HL-60 (cell line): ENCODE measurements at regions not wholly inside any gene's neighbourhood (a gene's known extent, or its start where the extent isn't known, plus 50 kb on each side); places are given as distances from the start of the nearest gene placed in this dataset.

Experiments
- DNase-seq, 2 experiments: peaks; one replicate each; pipeline ENCODE4 v3.0.0-alpha.2; 2010 to 2020; ENCODE audit warnings: low read depth in 1 of 2, low spot score in 1 of 2
- H3K27ac ChIP-seq: fragments of 250-450 bp; sonication (Bioruptor Pico); replicated peaks from 2 replicates; pipeline ENCODE4 v1.5.1; 2020; ENCODE audit warnings: mild to moderate bottlenecking, moderate library complexity
- H3K27me3 ChIP-seq: fragments of 250-450 bp; sonication (Bioruptor Pico); 2 replicates; pipeline ENCODE4 v1.5.1; 2021; ENCODE audit warnings: mild to moderate bottlenecking, moderate library complexity; ENCODE audit not compliant: insufficient read depth, poor library complexity, severe bottlenecking
- H3K4me3 ChIP-seq: replicated peaks from 2 replicates; pipeline ENCODE4 v1.5.1; 2011; ENCODE audit warnings: mild to moderate bottlenecking, control low read depth, low read length; ENCODE audit not compliant: insufficient read depth
- GABPA ChIP-seq: IDR thresholded peaks from 2 replicates; pipeline ENCODE4 v1.6.1; 2012; ENCODE audit warnings: low read depth
- POLR2AphosphoS5 ChIP-seq: IDR thresholded peaks from 2 replicates; pipeline ENCODE4 v1.6.1; 2012; ENCODE audit warnings: low read depth
- SPI1 ChIP-seq: IDR thresholded peaks from 2 replicates; pipeline ENCODE4 v1.6.1; 2012; ENCODE audit warnings: low read depth, mild to moderate bottlenecking, borderline replicate concordance
- TF ChIP-seq, protein P1 (sequence below): IDR thresholded peaks from one replicate; pipeline ENCODE4 v1.5.1; 2011; ENCODE audit warnings: low read length, control low read depth, inconsistent platforms; ENCODE audit not compliant: insufficient read depth
- TF ChIP-seq, protein P2 (sequence below): IDR thresholded peaks from 2 replicates; pipeline ENCODE4 v1.6.1; 2012; ENCODE audit warnings: low read depth; ENCODE audit not compliant: insufficient replicate concordance

DNA sequence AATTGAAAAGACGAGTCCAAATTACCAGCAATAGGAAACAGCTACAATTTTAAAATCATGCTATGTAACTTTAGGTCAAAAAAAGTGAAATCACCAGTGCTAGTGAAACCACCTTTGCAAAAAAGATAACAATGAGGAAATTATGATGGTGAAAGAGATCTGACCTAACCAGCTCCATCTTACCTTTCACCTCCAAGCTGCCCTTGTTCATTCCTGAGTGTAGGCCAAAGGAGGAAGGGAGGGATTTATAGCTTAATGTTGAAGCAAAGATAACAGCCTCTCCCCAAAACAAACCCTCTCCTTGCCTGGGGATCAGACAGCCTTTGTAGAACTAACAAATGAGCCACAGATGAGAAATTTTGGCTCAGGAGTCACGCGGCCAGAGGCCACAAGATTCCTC, 83.2 kb upstream of the EIF5 start:
- TF ChIP-seq, protein P1, sequence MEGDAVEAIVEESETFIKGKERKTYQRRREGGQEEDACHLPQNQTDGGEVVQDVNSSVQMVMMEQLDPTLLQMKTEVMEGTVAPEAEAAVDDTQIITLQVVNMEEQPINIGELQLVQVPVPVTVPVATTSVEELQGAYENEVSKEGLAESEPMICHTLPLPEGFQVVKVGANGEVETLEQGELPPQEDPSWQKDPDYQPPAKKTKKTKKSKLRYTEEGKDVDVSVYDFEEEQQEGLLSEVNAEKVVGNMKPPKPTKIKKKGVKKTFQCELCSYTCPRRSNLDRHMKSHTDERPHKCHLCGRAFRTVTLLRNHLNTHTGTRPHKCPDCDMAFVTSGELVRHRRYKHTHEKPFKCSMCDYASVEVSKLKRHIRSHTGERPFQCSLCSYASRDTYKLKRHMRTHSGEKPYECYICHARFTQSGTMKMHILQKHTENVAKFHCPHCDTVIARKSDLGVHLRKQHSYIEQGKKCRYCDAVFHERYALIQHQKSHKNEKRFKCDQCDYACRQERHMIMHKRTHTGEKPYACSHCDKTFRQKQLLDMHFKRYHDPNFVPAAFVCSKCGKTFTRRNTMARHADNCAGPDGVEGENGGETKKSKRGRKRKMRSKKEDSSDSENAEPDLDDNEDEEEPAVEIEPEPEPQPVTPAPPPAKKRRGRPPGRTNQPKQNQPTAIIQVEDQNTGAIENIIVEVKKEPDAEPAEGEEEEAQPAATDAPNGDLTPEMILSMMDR: no peak
- no peak for TF ChIP-seq POLR2AphosphoS5
- Histone ChIP-seq H3K4me3 (no peak overlapping the region), H3K27me3 (no peaks in the 10 kb centered on the region), H3K27ac (no peak overlapping the region)
- no peak for DNase-seq

DNA sequence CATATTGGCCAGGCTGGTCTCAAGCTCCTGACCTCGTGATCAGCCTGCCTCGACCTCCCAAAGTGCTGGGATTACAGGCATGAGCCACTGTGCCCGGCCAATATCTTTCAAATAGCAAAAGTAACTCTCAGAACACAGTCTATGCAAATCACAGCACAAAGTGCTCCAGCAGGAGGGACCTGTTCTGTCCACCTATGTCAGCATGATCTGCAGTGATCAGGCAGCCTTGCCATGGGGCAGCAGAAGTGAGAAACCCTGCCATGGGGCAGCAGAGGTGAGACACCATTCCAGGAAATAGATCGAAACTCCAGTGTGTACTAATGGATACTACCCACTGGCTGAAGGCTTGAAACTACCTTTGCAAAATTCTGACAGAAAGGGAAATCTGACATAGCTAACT, 78.5 kb upstream of the EIF5 start:
- TF ChIP-seq, protein P2, sequence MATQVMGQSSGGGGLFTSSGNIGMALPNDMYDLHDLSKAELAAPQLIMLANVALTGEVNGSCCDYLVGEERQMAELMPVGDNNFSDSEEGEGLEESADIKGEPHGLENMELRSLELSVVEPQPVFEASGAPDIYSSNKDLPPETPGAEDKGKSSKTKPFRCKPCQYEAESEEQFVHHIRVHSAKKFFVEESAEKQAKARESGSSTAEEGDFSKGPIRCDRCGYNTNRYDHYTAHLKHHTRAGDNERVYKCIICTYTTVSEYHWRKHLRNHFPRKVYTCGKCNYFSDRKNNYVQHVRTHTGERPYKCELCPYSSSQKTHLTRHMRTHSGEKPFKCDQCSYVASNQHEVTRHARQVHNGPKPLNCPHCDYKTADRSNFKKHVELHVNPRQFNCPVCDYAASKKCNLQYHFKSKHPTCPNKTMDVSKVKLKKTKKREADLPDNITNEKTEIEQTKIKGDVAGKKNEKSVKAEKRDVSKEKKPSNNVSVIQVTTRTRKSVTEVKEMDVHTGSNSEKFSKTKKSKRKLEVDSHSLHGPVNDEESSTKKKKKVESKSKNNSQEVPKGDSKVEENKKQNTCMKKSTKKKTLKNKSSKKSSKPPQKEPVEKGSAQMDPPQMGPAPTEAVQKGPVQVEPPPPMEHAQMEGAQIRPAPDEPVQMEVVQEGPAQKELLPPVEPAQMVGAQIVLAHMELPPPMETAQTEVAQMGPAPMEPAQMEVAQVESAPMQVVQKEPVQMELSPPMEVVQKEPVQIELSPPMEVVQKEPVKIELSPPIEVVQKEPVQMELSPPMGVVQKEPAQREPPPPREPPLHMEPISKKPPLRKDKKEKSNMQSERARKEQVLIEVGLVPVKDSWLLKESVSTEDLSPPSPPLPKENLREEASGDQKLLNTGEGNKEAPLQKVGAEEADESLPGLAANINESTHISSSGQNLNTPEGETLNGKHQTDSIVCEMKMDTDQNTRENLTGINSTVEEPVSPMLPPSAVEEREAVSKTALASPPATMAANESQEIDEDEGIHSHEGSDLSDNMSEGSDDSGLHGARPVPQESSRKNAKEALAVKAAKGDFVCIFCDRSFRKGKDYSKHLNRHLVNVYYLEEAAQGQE: no peak
- TF ChIP-seq SPI1 (no peak), POLR2AphosphoS5 (no peak), GABPA (no peak)
- TF ChIP-seq, protein P1: no peak
- no peak for DNase-seq
- H3K27me3 ChIP-seq: no peaks in the 10 kb centered on the region
- H3K4me3 ChIP-seq: no peak overlapping the region
- no peak overlapping the region for H3K27ac ChIP-seq

DNA sequence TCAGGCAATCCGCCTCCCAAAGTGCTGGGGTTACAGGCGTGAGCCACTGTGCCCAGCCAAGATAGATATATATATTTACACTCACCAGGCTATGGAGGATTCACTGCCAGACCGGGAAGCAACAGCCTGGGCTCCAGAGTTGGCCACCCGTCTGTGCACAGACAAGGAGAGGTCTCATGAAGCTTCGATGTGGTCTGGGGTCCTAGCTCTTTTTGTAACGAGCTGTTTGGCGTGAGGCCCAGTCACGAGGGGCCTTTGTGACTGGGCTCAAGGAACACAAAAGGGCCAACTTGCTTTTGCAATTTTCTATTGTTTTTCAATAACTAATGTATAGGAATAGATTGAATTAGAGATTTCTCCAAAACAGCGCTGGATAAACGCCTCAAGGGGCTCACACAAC, 77.6 kb upstream of the EIF5 start:
- Histone ChIP-seq H3K27me3 (peaks cover 3% of the 10 kb centered on the region), H3K27ac (no peak overlapping the region), H3K4me3 (no peak overlapping the region)
- DNase-seq: no peak
- no peak for TF ChIP-seq POLR2AphosphoS5
- TF ChIP-seq, protein P1: no peak
- TF ChIP-seq, protein P2: no peak
- TF ChIP-seq SPI1: no peak
- no peak for TF ChIP-seq GABPA

DNA sequence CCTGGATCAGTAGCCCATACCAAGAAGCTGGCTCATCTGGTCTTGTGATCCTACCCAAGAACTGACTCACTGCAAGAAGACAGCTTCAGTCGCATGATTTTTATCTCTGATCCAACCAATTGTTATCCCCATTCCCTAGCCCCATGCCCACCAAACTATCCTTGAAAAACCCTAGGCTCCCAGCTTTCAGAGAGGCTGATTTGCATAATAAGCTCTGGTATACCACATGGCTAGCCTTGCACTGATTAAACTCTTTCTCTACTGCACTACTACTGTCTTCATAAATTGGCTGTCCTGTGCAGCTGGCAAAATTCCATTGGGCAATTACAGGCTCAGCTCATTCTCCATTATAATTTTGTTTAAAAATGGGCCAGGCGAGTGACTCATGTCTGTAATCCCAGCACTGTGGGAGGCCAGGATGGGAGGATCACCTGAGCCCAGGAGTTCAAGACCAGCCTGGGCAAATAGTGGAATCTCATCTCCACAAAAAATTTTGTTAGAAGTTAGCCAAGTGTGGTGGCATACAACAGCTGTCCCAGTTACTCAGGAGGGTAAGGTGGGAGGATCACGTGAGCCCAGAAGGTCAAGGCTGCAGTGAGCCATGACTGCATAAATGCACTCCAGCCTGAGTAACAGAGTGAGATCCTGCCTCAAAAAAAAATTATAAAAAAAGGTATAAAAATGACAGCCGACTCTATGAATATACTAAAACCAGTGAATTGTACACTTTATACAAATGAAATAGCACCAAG, 76.7 kb upstream of the EIF5 start:
- TF ChIP-seq SPI1 (no peak), GABPA (no peak), POLR2AphosphoS5 (no peak)
- TF ChIP-seq, protein P2: no peak
- TF ChIP-seq, protein P1: no peak
- Histone ChIP-seq H3K27me3 (peaks cover 4% of the 10 kb centered on the region), H3K4me3 (no peak overlapping the region), H3K27ac (no peak overlapping the region)
- no peak for DNase-seq
